ENCODE measurements at regions not wholly inside any gene's neighbourhood (a gene's known extent, or its start where the extent isn't known, plus 50 kb on each side); places are given as distances from the start of the nearest gene placed in this dataset.

DNA sequence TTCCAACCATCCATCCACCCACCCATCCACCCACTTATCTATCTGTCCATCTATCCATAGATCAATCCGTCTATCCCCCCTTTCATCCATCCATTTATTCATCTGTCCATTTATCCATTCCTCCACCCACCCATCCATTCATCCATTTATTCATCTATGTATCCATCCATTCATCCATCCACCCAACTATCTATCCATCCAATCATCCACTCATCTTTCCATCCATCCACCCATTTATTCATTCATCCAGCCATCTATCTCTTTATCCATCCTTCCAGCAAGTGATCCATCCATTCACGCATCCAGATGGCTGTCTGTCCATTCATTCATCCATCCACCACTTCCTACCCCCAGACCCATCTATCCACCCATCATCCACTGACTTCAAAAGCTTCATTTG is 84.0 kb upstream of the CD99 start:
- Histone ChIP-seq H3K4me1 (ENCODE audit: control insufficient read depth, insufficient read depth, low read length) (no peaks in the 10 kb centered on the region), H3K27me3 (replicated peaks in 1 of 2; ENCODE audit: control insufficient read depth in 2 of 2, insufficient read depth in 2 of 2, low read length in 1 of 2) (no peaks in the 10 kb centered on the region), H3K9ac (ENCODE audit: control insufficient read depth, insufficient read depth, low read length) (no peak overlapping the region), H3K4me2 (ENCODE audit: control insufficient read depth, insufficient read depth) (no peak overlapping the region), H2AFZ (ENCODE audit: control insufficient read depth, low read depth, low read length) (no peak overlapping the region), H3K9me3 (replicated peaks; ENCODE audit: control insufficient read depth, insufficient read depth, low read length) (peaks cover 2% of the 10 kb centered on the region; the same call in 1 of the 3 replicates), H3K4me3 (no peak overlapping the region), H3K36me3 (ENCODE audit: control insufficient read depth in 2 of 2, insufficient read depth in 2 of 2, low read length in 1 of 2) (no peaks in the 10 kb centered on the region), H3K27ac (ENCODE audit: control insufficient read depth, insufficient read depth) (no peak overlapping the region), H3K79me2 (ENCODE audit: control insufficient read depth, insufficient read depth, low read length) (peaks cover 5% of the 10 kb centered on the region), H4K20me1 (ENCODE audit: control insufficient read depth, insufficient read depth) (no peaks in the 10 kb centered on the region)
- ChIA-PET RAD21 (ENCODE audit: unreplicated experiment) (no interaction called here), SMC1A (ENCODE audit: uncharacterized antibody, unreplicated experiment) (no interaction called here), CTCF (no interaction called here), POLR2A (no interaction called here)
- in situ Hi-C loops (cut with MboI) (loop anchor here (5.0 kb wide), 1 partner anchor 945 kb away; no protein-coding TSS in a partner anchor), intact Hi-C loops (cut with micrococcal nuclease; ENCODE audit: unreplicated experiment) (no loop called here)
- no peak for TF ChIP-seq PAX8 (IDR thresholded peaks at IDR 0.05)
- no peak for TF ChIP-seq HCFC1 (IDR thresholded peaks at IDR 0.05; ENCODE audit: low read length)
- no peak for TF ChIP-seq SREBF1 (IDR thresholded peaks at IDR 0.05; ENCODE audit: low read length)
- no peak for TF ChIP-seq HDAC2 (IDR thresholded peaks at IDR 0.05)
- no peak for TF ChIP-seq GATAD2B (conservative IDR thresholded peaks at IDR 0.05; ENCODE audit: low read depth)
- TF ChIP-seq TAF1 (IDR thresholded peaks at IDR 0.05; ENCODE audit: borderline replicate concordance, low read depth, low read length), result no peak
- TF ChIP-seq MYC (IDR thresholded peaks at IDR 0.05; ENCODE audit: insufficient read depth, insufficient read length, insufficient replicate concordance, low read length, severe bottlenecking), result no peak
- no peak for TF ChIP-seq RBBP5 (conservative IDR thresholded peaks at IDR 0.05)
- TF ChIP-seq ETV6 (conservative IDR thresholded peaks at IDR 0.05 in 1 of 2, IDR thresholded peaks at IDR 0.05 in 1 of 2; ENCODE audit: borderline replicate concordance in 1 of 2, low read depth in 1 of 2), result no peak
- no peak for TF ChIP-seq SP1 (IDR thresholded peaks at IDR 0.05; ENCODE audit: low read depth, low read length)
- no peak for TF ChIP-seq NFXL1 (IDR thresholded peaks at IDR 0.05; ENCODE audit: borderline replicate concordance)
- TF ChIP-seq SMARCA5 (IDR thresholded peaks at IDR 0.05), result no peak
- no peak for TF ChIP-seq BRCA1 (IDR thresholded peaks at IDR 0.05; ENCODE audit: low read depth, low read length)
- no peak for TF ChIP-seq NRF1 (conservative IDR thresholded peaks at IDR 0.05; ENCODE audit: low read depth, low read length)
- TF ChIP-seq RELA (IDR thresholded peaks at IDR 0.05; ENCODE audit: borderline replicate concordance, partially characterized antibody), result no peak
- no peak for TF ChIP-seq CBX5 (IDR thresholded peaks at IDR 0.05; ENCODE audit: low read depth)
- no peak for TF ChIP-seq POU2F2 (IDR thresholded peaks at IDR 0.05; ENCODE audit: borderline replicate concordance, low read depth, low read length)
- WGBS (ENCODE audit: insufficient coverage, insufficient replicate concordance, low lambda C conversion rate, missing lambda C conversion rate), result 97% methylated on average over 2 of the region's 2 CpGs
- no TSS peak for BruUV-seq (replicated peaks)
- no peak for DNase-seq (ENCODE audit: low read depth, low spot score)
- FAIRE-seq, result no peak
- ATAC-seq, result no peak

Data from GM12878 (cell line).